ENCODE measurements at regions not wholly inside any gene's neighbourhood (a gene's known extent, or its start where the extent isn't known, plus 50 kb on each side); places are given as distances from the start of the nearest gene placed in this dataset.

GRCh38 chr7:16991551-16991950 lies 109.8 kb upstream of the AGR3 start:
- intact Hi-C loops (cut with micrococcal nuclease): no loop called here
- Mint-ChIP-seq H3K9me3 (ENCODE audit: insufficient read depth) (peaks cover 2% of the 10 kb centered on the region), H3K27me3 (peaks cover 3% of the 10 kb centered on the region), H3K4me1 (no peaks in the 10 kb centered on the region), H3K27ac (no peak overlapping the region), H3K4me3 (no peak overlapping the region)
- ATAC-seq (ENCODE audit: low read depth): no peak
- WGBS (ENCODE audit: insufficient coverage): 92% methylated on average over 3 of the region's 5 CpGs
- Histone ChIP-seq H3K79me2 (ENCODE audit: control insufficient read depth, insufficient read depth, low read length) (no peaks in the 10 kb centered on the region), H3K27ac (ENCODE audit: low read length in 2 of 2) (no peak overlapping the region), H3K36me3 (replicated peaks in 1 of 2; ENCODE audit: control extremely low read depth in 1 of 2, control insufficient read depth in 1 of 2, extremely low read depth in 1 of 2, insufficient read depth in 2 of 2, low read length in 1 of 2) (no peaks in the 10 kb centered on the region), H3K4me2 (replicated peaks; ENCODE audit: low read depth, low read length, poor library complexity, severe bottlenecking) (no peak overlapping the region), H3K9me3 (ENCODE audit: control extremely low read depth in 1 of 3, control insufficient read depth in 2 of 3, insufficient read depth in 1 of 3, low read length in 2 of 3) (no peaks in the 10 kb centered on the region), H3K9ac (ENCODE audit: low read length) (no peak overlapping the region), H3K4me1 (ENCODE audit: control insufficient read depth in 2 of 2, insufficient read depth in 2 of 2, low read length in 2 of 2) (no peaks in the 10 kb centered on the region), H2AFZ (ENCODE audit: insufficient read depth, low read depth, low read length, poor library complexity, severe bottlenecking) (no peak overlapping the region), H4K20me1 (ENCODE audit: control insufficient read depth, insufficient read depth, low read length, poor library complexity, severe bottlenecking) (no peaks in the 10 kb centered on the region), H3K4me3 (ENCODE audit: control extremely low read depth in 1 of 5, extremely low read depth in 1 of 5, insufficient read depth in 1 of 5, low read depth in 2 of 5, low read length in 4 of 5) (no peak overlapping the region), H3K27me3 (replicated peaks in 1 of 4; ENCODE audit: control extremely low read depth in 1 of 4, control insufficient read depth in 3 of 4, insufficient read depth in 4 of 4, low read length in 3 of 4) (no peaks in the 10 kb centered on the region)
- TF ChIP-seq EZH2 (IDR thresholded peaks at IDR 0.05; ENCODE audit: borderline replicate concordance, insufficient read depth, low read depth, low read length, poor library complexity, severe bottlenecking) (no peak), CTCF (IDR thresholded peaks at IDR 0.05) (no peak)
- DNase-seq: no peak
- POLR2A ChIA-PET: no interaction called here
- CTCF ChIA-PET: no interaction called here

GRCh38 chr7:16993543-16993942 lies 111.8 kb upstream of the AGR3 start:
- no peaks in the 10 kb centered on the region for H3K79me2 ChIP-seq (ENCODE audit: control insufficient read depth, insufficient read depth, low read length)
- Mint-ChIP-seq H3K27me3 (peaks cover 3% of the 10 kb centered on the region), H3K4me3 (no peak overlapping the region), H3K4me1 (no peaks in the 10 kb centered on the region), H3K9me3 (ENCODE audit: insufficient read depth) (peaks cover 3% of the 10 kb centered on the region), H3K27ac (no peak overlapping the region)
- TF ChIP-seq EZH2 (IDR thresholded peaks at IDR 0.05; ENCODE audit: borderline replicate concordance, insufficient read depth, low read depth, low read length, poor library complexity, severe bottlenecking): no peak
- TF ChIP-seq CTCF (IDR thresholded peaks at IDR 0.05): no peak
- ATAC-seq (ENCODE audit: low read depth) (no peak), DNase-seq (no peak)
- POLR2A ChIA-PET: no interaction called here
- CTCF ChIA-PET: interaction anchor here (2.1 kb wide), 1 partner anchor 10 kb away, joined by 15 read pairs; no protein-coding TSS in a partner anchor
- H2AFZ ChIP-seq (ENCODE audit: insufficient read depth, low read depth, low read length, poor library complexity, severe bottlenecking): no peak overlapping the region
- WGBS (ENCODE audit: insufficient coverage): 100% methylated on average over 2 of the region's 4 CpGs
- H3K27ac ChIP-seq (ENCODE audit: low read length in 2 of 2): no peak overlapping the region
- H3K4me1 ChIP-seq (ENCODE audit: control insufficient read depth in 2 of 2, insufficient read depth in 2 of 2, low read length in 2 of 2): no peaks in the 10 kb centered on the region
- no peaks in the 10 kb centered on the region for H3K27me3 ChIP-seq (replicated peaks in 1 of 4; ENCODE audit: control extremely low read depth in 1 of 4, control insufficient read depth in 3 of 4, insufficient read depth in 4 of 4, low read length in 3 of 4)
- intact Hi-C loops (cut with micrococcal nuclease): no loop called here
- no peak overlapping the region for H3K4me2 ChIP-seq (replicated peaks; ENCODE audit: low read depth, low read length, poor library complexity, severe bottlenecking)
- no peaks in the 10 kb centered on the region for H3K9me3 ChIP-seq (ENCODE audit: control extremely low read depth in 1 of 3, control insufficient read depth in 2 of 3, insufficient read depth in 1 of 3, low read length in 2 of 3)
- no peak overlapping the region for H3K4me3 ChIP-seq (ENCODE audit: control extremely low read depth in 1 of 5, extremely low read depth in 1 of 5, insufficient read depth in 1 of 5, low read depth in 2 of 5, low read length in 4 of 5)
- H3K36me3 ChIP-seq (replicated peaks in 1 of 2; ENCODE audit: control extremely low read depth in 1 of 2, control insufficient read depth in 1 of 2, extremely low read depth in 1 of 2, insufficient read depth in 2 of 2, low read length in 1 of 2): no peaks in the 10 kb centered on the region
- no peaks in the 10 kb centered on the region for H4K20me1 ChIP-seq (ENCODE audit: control insufficient read depth, insufficient read depth, low read length, poor library complexity, severe bottlenecking)
- H3K9ac ChIP-seq (ENCODE audit: low read length): no peak overlapping the region

Measured in B cell (primary cell).